OCI-LY7 (cell line): ENCODE measurements at regions not wholly inside any gene's neighbourhood (a gene's known extent, or its start where the extent isn't known, plus 50 kb on each side); places are given as distances from the start of the nearest gene placed in this dataset.

Experiments used
- EZH2phosphoT487 ChIP-seq: fragments of 200-600 bp; sonication (generic); IDR thresholded peaks from 2 replicates; pipeline ENCODE4 v1.6.1; 2018; ENCODE audit warnings: low read depth, borderline replicate concordance, mild to moderate bottlenecking, mixed run types, antibody characterized with exemption, low read length, moderate library complexity, mixed read lengths
- TF ChIP-seq, protein P1 (sequence below): fragments of 200-600 bp; sonication (generic); conservative IDR thresholded peaks from 2 replicates; pipeline ENCODE4 v1.5.1; 2014; ENCODE audit warnings: mild to moderate bottlenecking, antibody characterized with exemption, low read length, moderate library complexity, mixed read lengths

DNA sequence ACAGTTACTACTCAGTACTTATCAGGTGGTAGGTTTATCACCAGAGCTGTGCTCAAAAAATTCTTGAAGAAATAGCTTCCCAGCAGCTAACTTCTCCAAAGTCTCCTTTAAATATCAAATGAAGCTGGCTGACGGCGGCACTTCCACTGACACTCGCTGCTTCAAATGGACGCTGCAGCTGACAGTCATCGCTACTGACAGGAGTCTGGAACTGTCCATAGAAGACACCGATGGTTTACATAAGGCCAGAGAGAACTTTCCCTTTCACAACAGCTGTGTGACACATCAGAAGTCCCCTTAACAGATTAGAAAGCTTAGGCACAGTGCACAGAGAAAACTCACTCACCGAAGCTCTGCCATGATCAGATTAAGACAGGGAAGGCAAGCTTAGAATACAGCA is 270.2 kb downstream of the SHOX2 start:
- TF ChIP-seq, protein P1, sequence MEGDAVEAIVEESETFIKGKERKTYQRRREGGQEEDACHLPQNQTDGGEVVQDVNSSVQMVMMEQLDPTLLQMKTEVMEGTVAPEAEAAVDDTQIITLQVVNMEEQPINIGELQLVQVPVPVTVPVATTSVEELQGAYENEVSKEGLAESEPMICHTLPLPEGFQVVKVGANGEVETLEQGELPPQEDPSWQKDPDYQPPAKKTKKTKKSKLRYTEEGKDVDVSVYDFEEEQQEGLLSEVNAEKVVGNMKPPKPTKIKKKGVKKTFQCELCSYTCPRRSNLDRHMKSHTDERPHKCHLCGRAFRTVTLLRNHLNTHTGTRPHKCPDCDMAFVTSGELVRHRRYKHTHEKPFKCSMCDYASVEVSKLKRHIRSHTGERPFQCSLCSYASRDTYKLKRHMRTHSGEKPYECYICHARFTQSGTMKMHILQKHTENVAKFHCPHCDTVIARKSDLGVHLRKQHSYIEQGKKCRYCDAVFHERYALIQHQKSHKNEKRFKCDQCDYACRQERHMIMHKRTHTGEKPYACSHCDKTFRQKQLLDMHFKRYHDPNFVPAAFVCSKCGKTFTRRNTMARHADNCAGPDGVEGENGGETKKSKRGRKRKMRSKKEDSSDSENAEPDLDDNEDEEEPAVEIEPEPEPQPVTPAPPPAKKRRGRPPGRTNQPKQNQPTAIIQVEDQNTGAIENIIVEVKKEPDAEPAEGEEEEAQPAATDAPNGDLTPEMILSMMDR: no peak
- no peak for TF ChIP-seq EZH2phosphoT487
